ENCODE measurements at regions not wholly inside any gene's neighbourhood (a gene's known extent, or its start where the extent isn't known, plus 50 kb on each side); places are given as distances from the start of the nearest gene placed in this dataset.

- ChIA-PET POLR2A (ENCODE audit: unreplicated experiment) (no interaction called here), CTCF (no interaction called here)
- Histone ChIP-seq H3K27me3 (ENCODE audit: low read length) (no peaks in the 10 kb centered on the region), H3K27ac (ENCODE audit: low read length) (no peak overlapping the region), H3K9me2 (replicated peaks; ENCODE audit: low read length) (no peaks in the 10 kb centered on the region), H4K20me1 (ENCODE audit: low read length) (no peaks in the 10 kb centered on the region), H3K4me3 (ENCODE audit: low read length) (no peak overlapping the region), H3K36me3 (ENCODE audit: low read depth, low read length) (no peaks in the 10 kb centered on the region), H3K79me2 (ENCODE audit: low read length) (no peaks in the 10 kb centered on the region), H3K4me1 (ENCODE audit: insufficient read depth, low read length) (no peaks in the 10 kb centered on the region), H3K4me2 (ENCODE audit: low read length) (no peak overlapping the region), H2AFZ (ENCODE audit: low read length) (no peak overlapping the region), H3K9ac (ENCODE audit: low read length) (no peak overlapping the region), H3F3A (ENCODE audit: low read length, unreplicated experiment) (no peaks in the 10 kb centered on the region), H3K9me3 (ENCODE audit: low read length) (no peaks in the 10 kb centered on the region)
- no TSS peak for BruUV-seq (replicated peaks)
- intact Hi-C loops (cut with micrococcal nuclease): no loop called here
- DNase-seq (no peak), ATAC-seq (no peak)
- TF ChIP-seq CTCF (conservative IDR thresholded peaks at IDR 0.05; ENCODE audit: low read depth, low read length): no peak
- no peak for TF ChIP-seq EZH2 (IDR thresholded peaks at IDR 0.05; ENCODE audit: low read length, unreplicated experiment)
- no peak for TF ChIP-seq EZH2phosphoT487 (IDR thresholded peaks at IDR 0.05; ENCODE audit: borderline replicate concordance, low read length)
Measured at GRCh38 chr11:97202613-97203292, 812.9 kb downstream of the JRKL start.

GRCh38 chr11:97218011-97218410, 828.2 kb downstream of the JRKL start:
- Histone ChIP-seq H3K27ac (ENCODE audit: low read length) (no peak overlapping the region), H3K36me3 (ENCODE audit: low read depth, low read length) (no peaks in the 10 kb centered on the region), H3K9me3 (ENCODE audit: low read length) (0 out of 2 replicates have a peak, but pooled peaks cover 5% of the 10 kb centered on the region), H3K27me3 (ENCODE audit: low read length) (no peaks in the 10 kb centered on the region), H3K9me2 (replicated peaks; ENCODE audit: low read length) (no peaks in the 10 kb centered on the region), H2AFZ (ENCODE audit: low read length) (no peak overlapping the region), H3K9ac (ENCODE audit: low read length) (no peak overlapping the region), H3K4me1 (ENCODE audit: insufficient read depth, low read length) (no peaks in the 10 kb centered on the region), H3K4me3 (ENCODE audit: low read length) (no peak overlapping the region), H3F3A (ENCODE audit: low read length, unreplicated experiment) (no peaks in the 10 kb centered on the region), H3K4me2 (ENCODE audit: low read length) (no peak overlapping the region), H3K79me2 (ENCODE audit: low read length) (no peaks in the 10 kb centered on the region), H4K20me1 (ENCODE audit: low read length) (no peaks in the 10 kb centered on the region)
- CTCF ChIA-PET: no interaction called here
- no peak for DNase-seq
- POLR2A ChIA-PET (ENCODE audit: unreplicated experiment): no interaction called here
- ATAC-seq: no peak
- intact Hi-C loops (cut with micrococcal nuclease): no loop called here
- TF ChIP-seq EZH2phosphoT487 (IDR thresholded peaks at IDR 0.05; ENCODE audit: borderline replicate concordance, low read length) (no peak), CTCF (conservative IDR thresholded peaks at IDR 0.05; ENCODE audit: low read depth, low read length) (no peak), EZH2 (IDR thresholded peaks at IDR 0.05; ENCODE audit: low read length, unreplicated experiment) (no peak)
- no TSS peak for BruUV-seq (replicated peaks)

- no TSS peak for BruUV-seq (replicated peaks)
- no peak overlapping the region for H3K27ac ChIP-seq (ENCODE audit: low read length)
- no peak overlapping the region for H3K9ac ChIP-seq (ENCODE audit: low read length)
- no peaks in the 10 kb centered on the region for H3K36me3 ChIP-seq (ENCODE audit: low read depth, low read length)
- no peaks in the 10 kb centered on the region for H3K79me2 ChIP-seq (ENCODE audit: low read length)
- H3K4me3 ChIP-seq (ENCODE audit: low read length): no peak overlapping the region
- DNase-seq (no peak), ATAC-seq (no peak)
- no peaks in the 10 kb centered on the region for H4K20me1 ChIP-seq (ENCODE audit: low read length)
- H3F3A ChIP-seq (ENCODE audit: low read length, unreplicated experiment): no peaks in the 10 kb centered on the region
- H3K27me3 ChIP-seq (ENCODE audit: low read length): peaks cover 15% of the 10 kb centered on the region; the same call in 1 of the 2 replicates
- intact Hi-C loops (cut with micrococcal nuclease): no loop called here
- no peak for TF ChIP-seq CTCF (conservative IDR thresholded peaks at IDR 0.05; ENCODE audit: low read depth, low read length)
- no peak for TF ChIP-seq EZH2 (IDR thresholded peaks at IDR 0.05; ENCODE audit: low read length, unreplicated experiment)
- no peak for TF ChIP-seq EZH2phosphoT487 (IDR thresholded peaks at IDR 0.05; ENCODE audit: borderline replicate concordance, low read length)
- ChIA-PET POLR2A (ENCODE audit: unreplicated experiment) (no interaction called here), CTCF (no interaction called here)
- H2AFZ ChIP-seq (ENCODE audit: low read length): no peak overlapping the region
- no peaks in the 10 kb centered on the region for H3K4me1 ChIP-seq (ENCODE audit: insufficient read depth, low read length)
- 0 out of 2 replicates have a peak, but pooled peaks cover 5% of the 10 kb centered on the region for H3K9me3 ChIP-seq (ENCODE audit: low read length)
- H3K4me2 ChIP-seq (ENCODE audit: low read length): no peak overlapping the region
- H3K9me2 ChIP-seq (replicated peaks; ENCODE audit: low read length): no peaks in the 10 kb centered on the region
Measured at GRCh38 chr11:97223647-97224046, 833.8 kb downstream of the JRKL start.
